GM19328 (cell line): ENCODE measurements at regions not wholly inside any gene's neighbourhood (a gene's known extent, or its start where the extent isn't known, plus 50 kb on each side); places are given as distances from the start of the nearest gene placed in this dataset.

Experiments used
- ATAC-seq: cut with Tn5 transposase; IDR thresholded peaks from one replicate; pipeline ENCODE4 v1.9.1; 2021; ENCODE audit warnings: mild to moderate bottlenecking, moderate library complexity; ENCODE audit not compliant: unreplicated experiment

- no peak for ATAC-seq
Measured at GRCh38 chr10:10610171-10610570, 407.5 kb upstream of the CELF2 start.

DNA sequence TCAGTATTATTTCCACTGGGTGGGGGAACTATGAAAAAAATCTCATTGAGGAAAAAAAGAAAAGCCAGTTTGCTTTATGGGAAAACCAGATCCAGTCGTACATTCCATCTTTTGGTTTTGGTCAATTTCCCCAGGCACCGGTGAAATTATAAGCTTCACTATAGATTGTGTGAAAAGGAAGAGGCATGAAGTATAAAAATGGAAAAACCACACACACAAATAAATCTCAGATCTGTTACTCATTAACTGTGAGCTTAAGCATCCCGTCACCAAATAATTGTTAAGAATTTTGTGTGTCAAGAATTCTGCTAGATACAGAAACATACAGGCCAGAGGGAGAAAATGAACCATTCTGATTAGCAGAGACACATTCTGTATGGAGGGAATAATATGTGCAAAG, 405.5 kb upstream of the CELF2 start:
- no peak for ATAC-seq

GRCh38 chr10:10613656-10614244, 403.9 kb upstream of the CELF2 start:
- ATAC-seq: no peak

GRCh38 chr10:10617686-10618085, 400.0 kb upstream of the CELF2 start:
- no peak for ATAC-seq

- ATAC-seq: no peak
Measured at GRCh38 chr10:10618139-10618538, 399.5 kb upstream of the CELF2 start.

DNA sequence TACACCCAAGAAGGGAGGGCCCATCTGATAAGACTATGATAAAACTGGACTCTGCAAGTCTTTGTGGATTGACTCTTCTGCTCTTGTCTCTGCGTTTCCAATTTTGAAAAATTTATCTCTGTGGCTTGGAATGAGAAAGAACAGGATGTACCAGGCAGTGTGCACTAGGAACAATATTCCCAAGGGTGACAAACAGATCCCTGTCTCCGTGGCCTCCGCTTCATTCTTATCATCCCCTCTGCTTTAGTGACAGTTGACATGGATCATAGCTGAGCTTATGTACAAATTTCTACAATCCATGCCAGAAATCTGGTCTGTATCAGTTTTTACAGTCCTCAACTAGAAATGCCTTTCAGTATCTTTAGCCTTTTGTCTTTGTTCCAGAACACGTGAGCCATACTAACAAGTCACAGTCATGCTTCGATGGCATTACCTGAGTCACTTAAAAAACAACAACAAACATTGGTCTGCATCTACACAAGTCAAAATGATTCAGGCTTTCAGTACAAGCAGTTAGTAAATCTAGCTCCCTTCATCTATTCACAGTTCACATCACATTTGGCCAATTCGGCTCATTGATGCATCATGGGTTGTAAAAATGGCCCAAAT, 393.6 kb upstream of the CELF2 start:
- ATAC-seq: no peak

DNA sequence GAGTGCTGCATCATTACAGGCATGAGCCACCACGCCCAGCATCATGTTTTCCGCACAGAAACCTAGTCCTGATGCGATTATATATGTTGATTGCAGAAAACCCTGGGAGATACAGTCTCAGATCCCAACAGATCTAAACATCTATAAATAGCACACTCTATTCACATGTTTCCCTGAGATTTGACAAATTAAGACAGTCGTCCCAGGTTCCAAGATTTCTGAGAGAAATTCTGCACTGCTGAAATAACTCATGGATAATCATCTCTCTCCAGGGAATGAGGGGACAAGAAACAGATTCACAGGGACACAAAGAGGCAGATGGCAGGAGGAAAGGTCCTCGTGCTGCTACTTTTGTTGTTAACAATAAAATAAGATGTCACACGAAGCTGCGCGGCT, 393.1 kb upstream of the CELF2 start:
- ATAC-seq: no peak

DNA sequence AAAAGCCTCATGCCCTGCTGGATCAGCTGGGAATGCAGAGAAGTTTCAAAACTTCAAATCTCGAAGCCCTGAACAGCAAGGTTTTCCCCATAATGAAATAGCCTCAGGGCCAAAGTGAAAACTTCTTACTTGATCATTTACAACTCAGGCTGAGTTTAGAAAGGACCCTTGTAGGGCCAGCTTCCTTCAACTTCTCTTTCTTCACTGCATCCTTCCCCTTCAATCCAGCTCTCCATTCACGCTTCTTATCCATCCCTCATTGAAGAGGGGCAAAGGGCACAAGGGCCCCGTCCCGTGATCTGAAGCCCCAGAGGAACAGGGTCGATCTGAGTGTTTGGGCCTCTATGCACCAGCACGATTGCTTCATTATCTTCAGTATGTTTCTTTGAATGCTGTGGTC, 392.2 kb upstream of the CELF2 start:
- no peak for ATAC-seq

DNA sequence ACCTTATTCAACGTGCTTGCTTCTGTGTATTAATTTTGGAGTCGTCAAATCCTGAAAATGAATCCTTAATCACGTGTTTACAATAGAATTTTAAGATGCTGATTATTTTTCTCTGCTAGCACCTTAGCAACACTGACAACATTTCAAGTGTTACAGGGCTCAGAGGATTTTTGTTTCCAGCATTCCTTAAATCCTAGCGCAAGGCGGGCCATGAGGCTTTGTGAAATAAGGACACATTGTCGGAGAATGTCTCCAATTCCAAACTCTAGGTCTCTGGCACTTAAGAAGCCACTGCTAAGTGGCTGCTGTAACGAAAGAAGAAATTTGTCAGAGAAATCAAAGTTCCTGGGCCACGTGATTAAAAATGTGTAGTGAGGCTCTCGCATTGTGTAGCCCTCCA, 390.9 kb upstream of the CELF2 start:
- ATAC-seq: no peak

DNA sequence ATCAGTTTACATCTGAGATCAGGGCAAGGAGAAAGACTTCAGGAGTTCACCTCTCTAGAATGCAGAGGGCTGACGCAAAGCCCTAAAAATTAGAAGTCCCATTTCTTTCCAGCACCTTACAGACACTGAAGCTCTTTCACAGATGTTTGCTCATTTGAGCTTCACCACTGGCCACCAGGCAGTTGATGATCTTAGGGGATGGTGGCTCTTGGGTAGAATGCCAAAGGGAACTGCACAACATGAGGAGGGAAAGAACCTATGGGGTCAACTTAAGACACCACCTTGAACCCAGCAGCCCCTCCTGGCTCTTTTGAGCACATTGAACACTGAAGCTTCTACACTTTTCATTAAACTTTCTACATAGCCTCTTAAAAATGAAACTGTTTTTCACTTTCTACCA, 390.3 kb upstream of the CELF2 start:
- no peak for ATAC-seq

GRCh38 chr10:10629512-10629911, 388.2 kb upstream of the CELF2 start:
- ATAC-seq: no peak

DNA sequence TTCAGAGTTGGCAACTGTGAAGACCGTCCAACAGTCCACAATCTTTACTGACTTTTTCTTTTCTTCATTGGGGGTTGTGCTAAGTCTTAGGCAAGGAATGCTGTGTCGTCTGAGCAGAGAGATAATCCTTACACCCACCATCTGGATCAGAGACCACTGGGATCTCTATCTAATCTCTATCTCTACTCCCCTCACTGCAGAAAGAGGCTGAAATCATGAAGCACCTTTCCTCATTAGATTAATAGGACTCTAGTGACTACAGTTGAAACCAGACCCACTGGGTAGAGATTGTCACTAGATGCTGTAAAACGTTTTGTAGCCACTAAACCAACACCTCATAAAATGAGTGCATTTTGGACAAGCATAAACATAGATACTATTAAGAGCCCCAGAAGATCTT, 387.4 kb upstream of the CELF2 start:
- ATAC-seq: no peak

DNA sequence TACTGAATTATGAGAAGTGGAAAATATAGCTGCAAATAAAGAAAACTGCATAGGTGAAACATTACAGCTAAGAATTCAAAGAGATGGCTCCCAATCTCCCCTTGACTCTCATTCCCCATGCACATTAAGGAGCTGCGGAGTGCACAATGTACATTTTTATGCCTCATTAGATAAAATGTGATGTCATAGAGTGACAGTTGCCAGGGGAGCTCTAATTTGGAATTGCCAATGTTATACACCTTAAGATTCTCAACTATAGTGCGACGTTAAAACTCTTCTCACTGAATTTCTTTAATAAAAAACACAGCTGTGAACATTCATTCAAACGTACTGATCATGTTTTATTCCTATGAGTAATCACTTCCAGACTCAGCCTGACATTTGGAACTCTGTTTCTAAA, 386.9 kb upstream of the CELF2 start:
- no peak for ATAC-seq

DNA sequence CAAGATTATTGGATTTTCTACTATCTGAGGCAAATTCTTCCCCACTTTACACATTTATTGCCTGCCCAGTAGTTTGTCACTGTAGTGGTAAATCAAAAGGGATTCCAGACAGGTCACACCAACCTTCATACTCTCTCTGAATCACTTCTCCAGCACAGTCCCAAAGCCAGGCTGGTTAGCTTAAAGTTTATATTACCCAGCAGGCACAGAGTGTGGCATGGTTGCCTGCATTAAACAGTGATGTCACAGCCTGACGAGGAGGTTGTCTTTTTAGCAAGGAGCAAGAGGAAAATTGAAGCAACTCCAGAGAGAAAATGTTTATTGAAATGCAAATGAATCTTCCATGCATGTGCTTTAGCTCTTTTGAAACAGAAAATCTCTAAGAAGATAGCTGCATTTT, 375.5 kb upstream of the CELF2 start:
- ATAC-seq: no peak

DNA sequence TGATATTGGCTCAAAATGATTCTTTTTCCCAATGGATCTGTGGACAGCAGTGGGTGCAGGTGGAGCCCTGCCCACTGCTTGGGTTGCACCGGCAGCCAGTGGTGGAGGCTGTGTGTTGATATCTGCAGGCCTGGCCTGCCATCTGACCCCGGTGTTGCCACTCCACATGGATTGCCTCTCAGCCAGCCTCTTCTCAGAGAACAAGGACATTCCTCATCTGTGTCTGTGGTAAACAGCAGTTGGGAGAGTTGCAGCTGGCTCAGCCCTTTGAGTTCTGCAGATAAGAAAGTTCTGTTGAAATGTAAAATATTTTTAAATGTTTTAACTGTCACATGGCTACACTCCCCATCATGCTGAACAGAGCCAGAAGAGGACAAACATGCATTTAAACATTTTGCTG, 374.9 kb upstream of the CELF2 start:
- no peak for ATAC-seq

- ATAC-seq: no peak
Measured at GRCh38 chr10:10644008-10644646, 373.5 kb upstream of the CELF2 start.

DNA sequence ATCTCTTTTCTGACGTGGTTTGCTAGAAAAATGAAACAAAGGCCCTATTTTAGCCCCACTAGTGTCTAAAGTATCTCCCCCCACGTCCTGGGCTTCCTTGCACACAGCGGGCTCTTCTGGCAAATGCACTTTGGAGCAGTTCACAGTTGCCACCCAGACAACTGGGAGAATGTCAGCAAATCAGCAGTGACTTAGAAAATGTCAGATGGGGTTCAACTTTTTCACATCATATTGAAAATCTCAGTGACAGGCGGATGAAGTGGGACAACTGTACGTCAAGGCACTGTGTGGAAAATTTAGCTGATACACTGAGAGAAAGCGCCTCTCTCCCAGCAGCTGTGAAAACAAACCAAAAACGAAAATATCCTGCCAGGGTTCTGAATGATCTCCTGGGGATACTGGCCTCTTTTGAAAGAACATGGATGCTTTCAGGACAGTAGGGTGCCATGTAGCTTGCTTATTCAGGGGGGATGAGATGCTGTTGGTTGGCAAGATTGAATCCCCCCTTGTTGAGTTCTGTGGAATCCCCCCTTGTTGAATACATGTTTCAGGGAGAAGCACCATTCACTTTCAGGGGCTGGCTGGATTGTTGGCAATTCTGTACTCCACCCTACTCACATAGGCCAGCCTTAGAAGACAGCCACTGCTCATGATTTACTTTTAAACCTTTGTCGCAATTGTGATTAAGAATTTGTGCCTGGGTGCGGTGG, 372.8 kb upstream of the CELF2 start:
- no peak for ATAC-seq

GRCh38 chr10:10647331-10647730, 370.3 kb upstream of the CELF2 start:
- no peak for ATAC-seq

GRCh38 chr10:10657139-10657760, 360.4 kb upstream of the CELF2 start:
- ATAC-seq: no peak

GRCh38 chr10:10658172-10658785, 359.4 kb upstream of the CELF2 start:
- no peak for ATAC-seq

DNA sequence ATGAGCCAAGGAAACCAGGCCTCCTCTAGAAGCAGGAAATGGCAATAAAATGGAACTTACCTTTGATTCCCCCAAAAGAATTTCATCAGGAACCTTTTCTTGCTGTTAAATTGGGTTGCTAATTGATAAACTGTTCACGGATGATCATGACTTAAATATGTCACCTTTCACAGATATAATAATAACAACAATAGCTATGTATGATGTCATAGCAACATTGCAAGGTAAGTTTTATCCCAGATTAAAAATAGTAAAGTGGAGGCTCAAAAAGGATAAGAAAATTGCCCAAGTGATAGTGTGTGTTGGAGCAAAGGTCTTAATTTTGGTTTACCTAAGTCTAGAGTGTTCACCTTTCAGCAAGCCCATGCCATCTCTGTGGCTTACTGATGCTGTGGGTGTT, 357.6 kb upstream of the CELF2 start:
- ATAC-seq: no peak
